GM12872 (cell line): ENCODE measurements at regions not wholly inside any gene's neighbourhood (a gene's known extent, or its start where the extent isn't known, plus 50 kb on each side); places are given as distances from the start of the nearest gene placed in this dataset.

Source experiments
- CTCF ChIP-seq: IDR thresholded peaks from 3 replicates; pipeline ENCODE4 v1.5.1; 2011; ENCODE audit warnings: low read depth, mild to moderate bottlenecking, low read length, moderate library complexity; ENCODE audit not compliant: insufficient read depth

GRCh38 chr3:74375653-74376052, 238.8 kb downstream of the CNTN3 start:
- TF ChIP-seq CTCF: no peak

- TF ChIP-seq CTCF: no peak
These were observed 241.7 kb downstream of the CNTN3 start for GRCh38 chr3:74372743-74373142.

- no peak for TF ChIP-seq CTCF
These were observed 244.1 kb downstream of the CNTN3 start for GRCh38 chr3:74370342-74370741.

- TF ChIP-seq CTCF: no peak
These were observed 248.1 kb downstream of the CNTN3 start for GRCh38 chr3:74366331-74366730.

- no peak for TF ChIP-seq CTCF
These were observed 251.1 kb downstream of the CNTN3 start for GRCh38 chr3:74363346-74363745.

- no peak for TF ChIP-seq CTCF
These were observed 254.1 kb downstream of the CNTN3 start for GRCh38 chr3:74360406-74360805.

- no peak for TF ChIP-seq CTCF
These were observed 256.6 kb downstream of the CNTN3 start for GRCh38 chr3:74357881-74358280.

GRCh38 chr3:74353039-74353438, 261.4 kb downstream of the CNTN3 start:
- TF ChIP-seq CTCF: no peak
